ENCODE measurements at regions not wholly inside any gene's neighbourhood (a gene's known extent, or its start where the extent isn't known, plus 50 kb on each side); places are given as distances from the start of the nearest gene placed in this dataset.

DNA sequence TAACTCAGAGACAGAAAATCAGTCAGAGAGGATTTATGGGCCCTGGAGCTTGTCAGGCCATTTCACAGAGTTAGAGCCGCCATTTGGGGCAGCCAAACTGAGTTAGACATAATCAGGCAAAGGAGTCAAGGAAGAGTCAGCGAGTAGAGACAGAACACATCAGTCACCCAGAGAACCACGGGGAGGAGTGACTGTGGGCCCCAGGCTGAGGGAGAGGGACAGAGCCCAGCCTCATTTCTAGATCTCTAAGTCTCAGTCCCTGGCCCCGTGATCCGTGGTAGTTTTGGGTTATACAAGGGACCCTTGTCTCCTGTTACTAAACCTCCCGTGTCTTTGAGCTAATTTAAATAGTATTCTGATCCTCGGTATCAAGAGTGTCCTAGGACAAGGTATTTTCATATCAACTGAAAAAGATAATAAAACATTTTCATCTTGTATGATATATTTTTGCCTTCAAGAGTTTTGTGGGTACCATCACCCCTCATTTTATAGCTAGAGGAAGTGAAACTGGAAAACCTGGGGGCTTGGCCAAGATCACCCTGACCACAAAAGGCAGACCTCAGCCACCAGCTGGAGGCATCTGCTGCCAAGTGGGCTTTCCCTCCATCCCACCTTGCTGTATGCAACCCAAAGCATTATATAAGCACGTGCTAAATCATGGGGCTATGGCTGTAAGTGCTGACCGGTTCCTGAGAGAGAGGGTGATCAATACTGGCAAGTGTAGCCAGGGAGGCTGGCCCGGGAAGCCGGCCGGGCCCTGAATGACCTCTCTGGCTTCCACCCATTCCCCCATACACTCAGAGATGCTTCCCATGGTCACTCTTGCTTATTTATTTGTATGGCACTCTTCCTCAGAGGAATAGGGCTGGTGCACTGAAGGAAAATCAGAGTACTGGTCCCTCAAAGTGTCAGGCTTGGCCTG, 204.1 kb downstream of the BCOR start:
- no peak for DNase-seq (ENCODE audit: low read depth, low spot score)
- TF ChIP-seq, protein P1, sequence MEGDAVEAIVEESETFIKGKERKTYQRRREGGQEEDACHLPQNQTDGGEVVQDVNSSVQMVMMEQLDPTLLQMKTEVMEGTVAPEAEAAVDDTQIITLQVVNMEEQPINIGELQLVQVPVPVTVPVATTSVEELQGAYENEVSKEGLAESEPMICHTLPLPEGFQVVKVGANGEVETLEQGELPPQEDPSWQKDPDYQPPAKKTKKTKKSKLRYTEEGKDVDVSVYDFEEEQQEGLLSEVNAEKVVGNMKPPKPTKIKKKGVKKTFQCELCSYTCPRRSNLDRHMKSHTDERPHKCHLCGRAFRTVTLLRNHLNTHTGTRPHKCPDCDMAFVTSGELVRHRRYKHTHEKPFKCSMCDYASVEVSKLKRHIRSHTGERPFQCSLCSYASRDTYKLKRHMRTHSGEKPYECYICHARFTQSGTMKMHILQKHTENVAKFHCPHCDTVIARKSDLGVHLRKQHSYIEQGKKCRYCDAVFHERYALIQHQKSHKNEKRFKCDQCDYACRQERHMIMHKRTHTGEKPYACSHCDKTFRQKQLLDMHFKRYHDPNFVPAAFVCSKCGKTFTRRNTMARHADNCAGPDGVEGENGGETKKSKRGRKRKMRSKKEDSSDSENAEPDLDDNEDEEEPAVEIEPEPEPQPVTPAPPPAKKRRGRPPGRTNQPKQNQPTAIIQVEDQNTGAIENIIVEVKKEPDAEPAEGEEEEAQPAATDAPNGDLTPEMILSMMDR (IDR thresholded peaks at IDR 0.05; ENCODE audit: low read depth, low read length), result no peak
- H3K4me3 ChIP-seq (ENCODE audit: low read depth, low read length), result no peak overlapping the region
- in situ Hi-C loops (cut with HindIII; ENCODE audit: low sequenced_read_pairs), result no loop called here

DNA sequence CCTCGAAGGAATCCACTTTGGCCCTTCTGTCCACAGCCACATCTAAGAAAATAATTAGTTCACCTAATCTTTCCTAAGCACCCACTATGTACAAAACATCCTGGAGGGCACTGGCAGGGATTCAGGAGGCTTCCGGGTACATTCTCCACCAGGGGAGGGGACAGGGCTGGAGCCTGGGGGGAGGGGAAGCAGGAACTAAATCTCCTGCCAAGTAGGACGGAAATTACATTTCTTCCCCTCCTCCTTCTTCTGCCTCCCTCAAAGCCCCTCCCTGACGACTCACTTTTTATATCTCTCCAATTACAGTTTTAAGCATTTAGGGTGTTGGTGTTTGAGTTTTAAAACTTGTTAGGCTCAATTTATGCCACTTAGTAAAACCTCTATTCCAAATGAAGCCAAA, 203.1 kb downstream of the BCOR start:
- DNase-seq (ENCODE audit: low read depth, low spot score), result no peak
- no peak overlapping the region for H3K4me3 ChIP-seq (ENCODE audit: low read depth, low read length)
- in situ Hi-C loops (cut with HindIII; ENCODE audit: low sequenced_read_pairs), result no loop called here
- TF ChIP-seq, protein P1 (IDR thresholded peaks at IDR 0.05; ENCODE audit: low read depth, low read length), result no peak

DNA sequence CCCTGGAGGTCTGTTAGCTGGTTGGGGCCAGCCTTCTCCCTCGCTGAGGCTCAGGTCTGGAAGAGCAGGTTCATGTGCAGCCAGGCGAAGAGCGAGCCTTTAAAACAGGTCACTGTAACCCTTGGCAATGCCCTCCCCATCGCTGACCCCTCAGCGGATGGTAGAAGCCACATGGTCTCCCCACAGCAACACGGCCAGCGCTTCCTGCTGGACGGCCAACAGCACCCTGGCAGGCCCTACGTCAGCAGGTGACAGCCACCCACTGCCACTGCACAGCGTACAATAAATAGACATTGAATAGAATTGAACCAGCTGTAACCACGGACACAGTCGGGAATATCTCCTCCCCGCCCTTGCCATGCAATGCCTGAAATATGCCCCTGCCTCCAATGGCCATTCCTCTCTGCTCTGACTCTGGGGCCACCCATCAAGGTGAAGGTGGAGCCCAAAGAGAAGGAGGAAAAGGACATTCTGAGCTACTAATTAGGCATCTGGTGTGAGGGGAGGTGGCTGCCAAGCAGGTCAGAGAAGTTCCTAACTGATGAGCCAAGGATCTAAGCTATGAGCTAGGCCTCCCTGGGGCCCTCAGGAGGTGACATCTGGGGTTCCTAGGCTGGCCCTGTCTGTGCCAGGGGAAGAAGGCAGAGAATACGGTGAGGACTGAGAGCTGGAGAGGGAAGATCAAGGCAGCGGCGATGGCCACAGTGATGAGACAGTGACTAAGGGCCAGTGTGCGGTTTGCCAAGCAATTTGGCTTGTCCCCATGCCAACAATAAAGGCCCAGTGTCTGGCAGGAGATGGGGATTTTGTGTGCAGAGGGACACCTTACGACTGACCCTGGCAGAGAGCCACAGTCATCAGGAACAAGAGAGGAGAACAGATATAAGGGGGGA, 202.3 kb downstream of the BCOR start:
- H3K4me3 ChIP-seq (ENCODE audit: low read depth, low read length), result no peak overlapping the region
- in situ Hi-C loops (cut with HindIII; ENCODE audit: low sequenced_read_pairs), result no loop called here
- TF ChIP-seq, protein P1 (IDR thresholded peaks at IDR 0.05; ENCODE audit: low read depth, low read length), result no peak
- no peak for DNase-seq (ENCODE audit: low read depth, low spot score)

DNA sequence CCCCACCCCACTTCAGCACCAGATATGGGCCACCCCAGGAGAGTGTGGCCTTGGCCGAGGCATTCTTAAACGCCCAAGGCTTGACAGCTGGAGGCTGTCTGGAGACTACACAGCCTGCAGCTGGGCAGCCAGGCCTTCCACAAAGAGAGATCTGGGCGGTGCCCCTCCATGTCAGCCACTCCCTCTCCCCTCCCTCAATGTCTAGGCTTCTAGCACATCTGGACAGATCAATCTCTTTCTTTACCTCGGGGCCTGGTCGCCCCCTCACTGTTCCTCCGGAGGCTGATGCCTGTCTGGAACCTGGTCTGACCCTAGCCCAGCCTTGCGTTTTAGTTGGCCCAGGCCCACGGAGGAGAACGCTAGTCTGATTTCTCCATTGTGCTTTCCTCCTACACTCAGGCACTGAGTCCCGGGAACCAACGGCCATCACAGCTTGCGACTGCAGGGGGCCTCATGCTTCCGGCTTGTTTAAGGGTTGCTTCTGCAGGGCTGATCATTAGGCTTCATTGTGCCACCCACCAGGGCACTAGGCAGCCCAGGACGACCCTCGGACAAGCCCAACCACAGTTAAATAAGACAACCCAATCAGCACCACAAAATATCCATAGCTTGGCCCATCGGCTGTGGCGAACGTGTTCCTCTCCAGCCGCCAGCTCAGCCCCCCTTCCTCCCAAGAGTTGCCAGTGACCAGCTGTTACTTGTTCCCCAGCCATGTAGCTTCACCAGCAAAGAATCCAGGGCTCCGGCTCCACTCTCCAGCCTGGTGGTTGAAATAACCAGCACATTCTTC, 200.6 kb downstream of the BCOR start:
- TF ChIP-seq, protein P1 (IDR thresholded peaks at IDR 0.05; ENCODE audit: low read depth, low read length), result no peak
- peak; percentile 64 for DNase-seq (ENCODE audit: low read depth, low spot score)
- no peak overlapping the region for H3K4me3 ChIP-seq (ENCODE audit: low read depth, low read length)
- in situ Hi-C loops (cut with HindIII; ENCODE audit: low sequenced_read_pairs), result no loop called here

DNA sequence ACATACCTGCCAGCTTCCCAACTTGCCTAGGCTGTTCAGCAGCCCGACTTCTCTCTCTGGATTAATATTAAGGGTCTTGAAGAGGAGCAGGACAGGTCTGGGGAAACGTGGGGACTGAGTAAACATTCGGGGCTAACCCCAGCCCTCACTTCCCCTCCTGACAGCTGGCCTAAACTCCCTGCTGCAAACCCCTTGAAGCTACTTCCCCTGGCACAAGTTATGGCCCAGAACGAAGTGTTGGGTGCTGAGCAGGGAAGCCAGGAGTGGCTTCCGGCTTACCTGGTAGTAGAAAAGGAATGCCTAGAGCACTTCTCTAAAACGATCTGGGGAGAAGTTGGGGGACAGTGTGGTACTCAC, 200.0 kb downstream of the BCOR start:
- TF ChIP-seq, protein P1 (IDR thresholded peaks at IDR 0.05; ENCODE audit: low read depth, low read length), result no peak
- H3K4me3 ChIP-seq (ENCODE audit: low read depth, low read length), result no peak overlapping the region
- no peak for DNase-seq (ENCODE audit: low read depth, low spot score)
- in situ Hi-C loops (cut with HindIII; ENCODE audit: low sequenced_read_pairs), result no loop called here

DNA sequence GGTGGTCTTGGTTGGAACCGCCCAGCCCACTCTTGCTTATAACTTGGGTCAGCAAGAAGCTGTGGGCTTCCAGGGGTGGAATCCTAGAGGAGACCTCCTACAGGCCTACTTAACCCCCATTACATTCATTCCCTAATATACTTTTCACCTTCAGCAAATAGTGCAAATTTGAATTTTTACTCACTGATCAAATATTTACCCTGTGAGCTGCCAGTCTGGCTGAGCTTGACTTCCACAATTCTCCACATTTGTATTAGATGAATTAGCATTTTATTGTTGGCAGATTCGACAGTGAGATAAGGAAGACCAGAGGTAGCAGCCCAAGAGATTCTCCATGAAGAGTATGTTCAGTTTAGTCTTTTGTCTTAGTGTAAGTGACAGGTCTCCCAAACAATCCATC, 199.6 kb downstream of the BCOR start:
- H3K4me3 ChIP-seq (ENCODE audit: low read depth, low read length), result no peak overlapping the region
- no peak for DNase-seq (ENCODE audit: low read depth, low spot score)
- TF ChIP-seq, protein P1 (IDR thresholded peaks at IDR 0.05; ENCODE audit: low read depth, low read length), result no peak
- in situ Hi-C loops (cut with HindIII; ENCODE audit: low sequenced_read_pairs), result no loop called here
